Stimulated activated CD4-positive, alpha-beta T cell treated with anti-CD3 and anti-CD28 coated beads, TNF-alpha, amount 100 ng/mL, for 4 hours (primary cell): ENCODE measurements at regions not wholly inside any gene's neighbourhood (a gene's known extent, or its start where the extent isn't known, plus 50 kb on each side); places are given as distances from the start of the nearest gene placed in this dataset.

Experiments used
- DNase-seq, 3 experiments: peaks; one replicate each; pipeline ENCODE4 v3.0.0-alpha.2; 2020; ENCODE audit warnings: low read depth in 3 of 3

DNA sequence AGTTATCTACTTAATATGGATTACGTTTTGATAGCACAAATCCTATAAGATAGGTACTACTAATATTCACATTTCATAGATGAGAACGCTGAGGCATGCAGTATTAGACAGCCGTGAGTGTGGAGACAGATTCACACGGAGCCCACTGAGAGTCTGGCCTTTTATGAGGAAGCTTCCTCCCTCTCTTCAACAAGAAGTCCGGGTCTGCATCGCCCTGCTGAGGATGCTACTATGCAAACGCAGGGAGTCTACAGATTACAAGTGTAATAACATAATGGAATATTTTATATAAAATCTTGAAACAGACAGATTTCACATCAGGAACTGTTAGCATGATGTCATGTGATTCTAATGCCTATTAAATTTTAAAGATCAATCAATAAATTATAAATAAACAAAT is 255.9 kb upstream of the GLI3 start:
- no peak for DNase-seq

DNA sequence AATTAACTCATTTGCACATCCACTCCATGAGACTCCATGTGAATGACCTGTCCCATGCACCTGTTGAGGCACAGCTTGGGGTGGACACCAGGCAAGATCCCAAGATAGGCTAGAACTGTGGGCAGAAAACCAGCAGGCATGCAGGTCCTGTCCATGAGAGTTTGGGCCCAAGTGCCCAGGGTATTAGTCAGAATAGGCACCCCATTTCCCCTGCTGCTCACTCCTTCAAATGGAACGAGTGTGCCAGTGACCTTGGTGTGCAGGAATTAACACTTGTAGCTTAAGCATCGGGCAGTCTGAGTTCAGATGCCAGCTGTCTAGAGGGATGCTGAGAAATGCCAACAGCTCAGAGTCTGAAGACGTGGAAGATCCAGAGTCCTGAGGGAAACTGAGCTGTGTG is 254.1 kb upstream of the GLI3 start:
- DNase-seq = no peak

DNA sequence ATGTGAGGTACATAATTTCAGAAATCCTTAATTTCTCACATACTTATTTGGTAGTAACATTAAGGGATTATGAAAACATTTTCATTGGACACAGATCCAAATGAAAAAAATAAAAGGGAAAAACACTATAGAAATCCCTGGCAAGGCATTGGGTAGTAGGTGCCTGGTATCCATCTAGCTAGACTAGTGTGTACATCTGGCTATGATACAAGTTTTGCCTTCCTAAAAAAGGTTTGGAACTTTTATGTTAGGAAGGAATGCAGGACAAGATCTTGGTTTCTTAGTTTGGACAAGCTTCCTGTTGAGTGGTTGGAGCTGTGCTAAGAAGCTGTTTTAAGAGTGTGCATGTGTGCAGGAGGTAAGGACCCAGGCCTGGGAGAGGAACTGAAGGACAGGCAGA is 252.3 kb upstream of the GLI3 start:
- DNase-seq = no peak

DNA sequence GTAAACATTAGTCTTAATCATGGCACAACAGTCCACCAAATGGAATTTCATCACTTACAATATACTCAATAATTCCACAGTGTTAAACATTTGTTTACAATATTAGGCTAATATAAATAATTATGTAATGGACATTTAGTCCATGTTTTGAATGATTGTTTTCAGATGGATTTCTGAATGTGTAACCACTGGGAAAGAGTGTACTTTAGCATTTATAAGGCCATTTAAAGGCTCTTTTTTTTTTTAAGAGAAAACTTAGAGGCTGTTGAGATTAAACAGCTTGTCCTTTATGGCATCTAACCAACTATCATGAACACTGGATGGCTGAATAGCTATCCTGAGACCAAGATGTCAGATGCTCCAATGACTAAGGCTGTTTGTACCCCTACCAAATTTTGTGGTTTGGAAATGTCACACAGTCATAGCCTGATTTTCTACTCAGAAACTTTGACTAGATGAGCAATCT is 248.3 kb upstream of the GLI3 start:
- DNase-seq = no peak

DNA sequence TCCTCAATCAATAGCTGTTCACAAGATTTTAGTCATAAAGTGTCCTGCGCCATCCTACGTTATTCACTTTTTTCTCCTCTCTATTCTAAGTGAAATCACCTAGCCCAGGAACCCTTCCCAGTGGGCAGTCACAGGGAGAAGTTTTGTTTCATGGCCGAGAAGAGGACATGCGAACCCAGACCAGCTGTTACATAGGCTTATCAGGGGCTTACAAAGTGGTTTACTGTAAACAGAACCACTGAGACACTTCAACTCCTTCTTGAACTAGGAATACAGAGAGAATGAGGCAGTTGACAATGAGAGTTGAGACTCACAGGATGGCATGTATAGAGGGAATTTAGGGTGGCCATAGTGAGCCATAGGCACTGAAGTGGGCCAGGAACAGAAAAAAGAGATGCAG is 246.9 kb upstream of the GLI3 start:
- no peak for DNase-seq

DNA sequence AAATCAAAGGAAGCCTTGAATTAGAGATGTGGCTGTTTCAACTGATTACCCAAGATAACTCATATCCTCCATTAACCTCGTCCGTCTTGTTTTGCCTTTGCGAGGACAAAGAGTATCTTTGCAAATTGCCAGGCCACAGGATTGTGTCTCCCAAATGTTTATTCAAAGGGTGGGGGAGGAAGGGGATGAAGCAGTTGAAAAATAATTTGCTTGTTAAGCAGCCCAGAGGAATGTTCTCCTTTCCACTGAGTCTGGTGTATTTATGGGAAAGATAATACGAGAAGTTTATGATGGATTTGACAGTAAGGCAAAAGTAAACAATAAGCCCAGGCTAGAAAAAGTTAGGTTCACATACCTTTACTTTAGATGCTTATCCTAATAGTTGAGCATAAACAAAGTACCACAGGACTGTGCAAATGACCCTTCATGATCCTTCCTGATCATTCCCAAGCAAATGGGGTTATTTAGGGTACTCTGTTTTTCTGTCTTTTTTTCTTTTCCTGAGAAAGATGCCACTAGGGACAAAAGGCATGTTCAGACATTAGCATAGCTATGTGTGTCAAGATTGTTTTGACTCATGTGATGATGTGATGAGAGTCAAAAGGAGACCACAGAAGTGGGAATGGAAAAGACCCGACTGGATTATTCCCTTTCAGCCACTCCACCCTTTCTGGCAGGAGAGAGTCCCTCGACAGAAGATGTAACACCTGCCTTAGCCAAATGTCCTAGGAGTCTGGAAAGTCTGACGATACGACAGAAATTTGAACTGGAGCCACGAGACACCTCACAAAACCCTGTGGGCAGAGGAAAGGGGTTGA is 243.0 kb upstream of the GLI3 start:
- DNase-seq = no peak

DNA sequence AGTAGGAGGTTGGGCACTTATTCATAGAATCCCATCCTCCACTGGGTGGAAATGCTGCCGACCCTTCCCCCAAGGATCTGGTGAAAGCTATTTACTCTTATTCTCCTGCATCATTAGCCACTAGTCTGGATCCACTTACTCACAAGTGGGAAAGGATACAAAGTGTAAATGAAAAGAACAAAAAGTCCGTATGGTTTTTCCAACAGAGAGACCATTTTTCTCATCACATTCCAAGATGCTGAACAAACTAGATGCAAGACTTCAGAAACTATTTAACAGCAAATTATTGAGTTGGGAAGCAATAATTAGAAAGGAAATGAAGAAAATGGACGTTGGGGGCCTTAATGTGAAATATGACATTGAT is 242.4 kb upstream of the GLI3 start:
- DNase-seq = no peak

DNA sequence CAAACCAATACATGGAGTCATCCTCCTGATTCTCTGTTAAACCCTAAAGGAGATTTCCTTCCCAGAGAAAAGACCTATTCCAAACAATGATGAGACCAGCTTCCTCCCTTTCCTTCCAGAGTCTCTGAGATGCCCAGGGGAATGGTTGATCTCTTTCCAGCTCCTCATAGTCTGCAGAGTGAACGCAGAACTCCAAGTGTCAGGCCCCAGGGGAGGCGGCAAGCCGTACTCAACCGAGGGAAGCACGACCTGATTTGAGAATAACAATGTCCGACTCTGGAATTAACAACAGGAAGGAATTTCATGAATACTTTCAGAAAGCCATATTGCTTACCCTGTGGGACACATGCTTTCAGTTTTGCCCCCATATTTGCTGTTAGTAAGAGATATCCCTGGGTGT is 241.7 kb upstream of the GLI3 start:
- DNase-seq = no peak

DNA sequence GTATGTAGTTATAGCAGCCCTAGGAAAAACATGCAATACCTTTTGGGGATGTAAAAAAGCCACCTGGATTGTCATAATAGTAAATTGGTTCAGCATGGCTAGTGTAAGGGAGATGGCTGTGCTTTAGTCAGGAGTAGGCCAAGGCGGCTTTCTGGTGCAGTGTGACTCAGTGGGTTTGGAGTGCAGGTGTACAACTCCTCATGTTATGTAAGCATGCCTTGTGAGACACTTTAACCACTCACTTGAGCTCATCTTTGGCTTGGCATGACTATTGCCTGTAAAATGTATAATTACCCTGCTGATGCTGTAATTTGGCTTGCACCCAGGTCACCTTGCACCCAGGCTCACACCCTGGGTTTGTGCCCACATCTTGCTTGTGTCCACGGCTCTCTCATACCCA is 239.2 kb upstream of the GLI3 start:
- DNase-seq = no peak

DNA sequence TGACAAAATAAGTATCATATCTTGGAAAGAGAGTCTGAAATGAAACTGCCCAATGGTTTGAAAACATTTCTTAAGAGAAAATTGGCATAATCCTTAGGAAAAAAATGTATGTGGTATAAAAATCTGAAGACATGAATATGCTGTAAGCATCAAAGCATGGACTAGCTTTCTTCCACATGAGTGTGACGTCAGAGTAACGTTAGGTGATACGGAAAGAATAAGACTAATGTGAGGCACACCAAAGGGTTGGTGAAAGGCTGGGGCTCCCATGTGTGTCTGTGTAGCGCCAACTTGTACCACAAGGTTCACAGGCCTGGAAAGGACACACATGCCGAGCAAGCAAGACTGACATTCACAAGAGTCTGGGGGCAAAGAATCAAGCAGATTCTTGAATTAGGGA is 238.1 kb upstream of the GLI3 start:
- no peak for DNase-seq

DNA sequence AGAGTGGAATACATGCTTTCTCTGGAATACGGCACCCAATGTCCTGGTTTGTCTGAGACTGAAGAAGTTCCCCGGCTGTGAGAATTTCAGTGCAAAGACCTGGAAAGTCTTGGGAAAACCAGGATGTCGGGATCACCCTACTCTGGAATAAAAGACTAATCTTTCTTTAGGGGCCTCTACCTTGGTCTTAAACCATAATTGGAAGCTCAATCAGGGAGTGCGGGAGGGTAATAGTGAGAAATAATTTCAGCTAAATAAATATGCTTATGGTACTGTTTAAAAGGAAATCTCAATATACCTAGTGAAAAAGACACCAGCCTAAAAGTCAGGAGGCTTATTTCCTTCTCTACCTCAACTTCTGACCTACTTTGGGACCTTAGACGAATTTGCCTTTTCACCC is 236.1 kb upstream of the GLI3 start:
- no peak for DNase-seq

DNA sequence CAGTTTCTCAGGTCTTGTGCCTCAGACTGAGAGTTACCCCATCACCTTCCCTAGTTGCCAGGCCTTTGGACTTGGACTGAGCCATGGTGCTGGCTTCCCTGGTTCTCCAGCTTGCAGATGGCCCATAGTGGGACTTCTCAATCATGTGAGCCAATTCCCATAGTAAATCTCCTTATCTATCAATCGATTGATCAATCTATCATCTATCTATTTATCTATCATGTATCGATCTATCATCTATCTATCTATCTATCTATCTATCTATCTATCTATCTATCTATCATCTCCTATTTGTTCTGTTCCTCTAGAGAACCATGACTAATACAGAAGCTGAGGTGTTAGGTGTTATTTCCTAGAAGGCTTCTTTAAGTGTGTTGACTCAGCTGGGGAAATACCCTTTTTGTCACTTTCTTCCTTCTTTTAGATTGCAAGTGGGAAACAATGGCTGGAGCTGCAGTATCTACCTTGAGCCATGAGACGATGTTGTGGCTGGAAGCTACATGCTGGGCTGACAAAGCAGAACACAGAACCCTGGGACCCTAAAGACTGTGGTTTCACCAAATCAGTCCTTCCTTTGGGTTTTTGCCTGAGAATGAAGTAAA is 234.7 kb upstream of the GLI3 start:
- DNase-seq = no peak

DNA sequence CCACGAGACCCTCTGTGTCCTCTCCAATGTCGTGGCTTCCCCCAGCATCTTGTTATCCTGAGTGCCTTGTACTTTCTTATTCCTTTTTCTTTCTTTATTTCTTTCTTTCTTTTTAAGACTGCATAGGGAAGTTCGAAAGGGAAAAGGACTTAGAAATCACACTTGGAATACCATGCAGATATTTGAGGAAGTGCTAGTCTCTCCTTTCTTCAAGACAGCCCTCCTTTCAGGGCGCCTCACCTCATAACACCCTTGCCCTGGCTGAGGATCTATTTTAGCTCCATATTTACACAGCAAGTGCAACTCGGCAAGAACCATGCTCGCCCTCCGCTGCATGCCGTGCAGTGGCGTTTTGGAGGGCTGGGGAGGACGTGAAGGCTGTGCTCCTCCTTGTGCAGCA is 232.3 kb upstream of the GLI3 start:
- no peak for DNase-seq

DNA sequence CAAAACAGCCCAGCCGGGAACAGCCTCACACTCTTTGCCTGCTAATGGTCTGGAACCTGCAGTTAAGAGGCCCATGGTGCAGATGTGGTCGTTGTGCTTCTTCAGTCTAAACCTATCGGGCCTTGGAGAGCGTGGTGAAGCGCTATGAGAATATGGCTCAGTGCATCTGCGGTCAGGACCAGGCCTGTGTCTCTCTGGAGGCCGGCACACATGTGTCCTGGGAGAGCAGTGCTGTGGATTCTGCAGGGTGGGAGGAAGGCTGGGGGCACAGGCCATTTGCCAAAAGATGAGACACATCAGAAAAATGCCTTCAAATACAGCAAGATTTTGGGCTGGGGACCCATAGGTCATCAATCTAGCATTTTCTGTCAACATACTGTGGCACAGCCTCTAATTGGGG is 231.5 kb upstream of the GLI3 start:
- DNase-seq = no peak

DNA sequence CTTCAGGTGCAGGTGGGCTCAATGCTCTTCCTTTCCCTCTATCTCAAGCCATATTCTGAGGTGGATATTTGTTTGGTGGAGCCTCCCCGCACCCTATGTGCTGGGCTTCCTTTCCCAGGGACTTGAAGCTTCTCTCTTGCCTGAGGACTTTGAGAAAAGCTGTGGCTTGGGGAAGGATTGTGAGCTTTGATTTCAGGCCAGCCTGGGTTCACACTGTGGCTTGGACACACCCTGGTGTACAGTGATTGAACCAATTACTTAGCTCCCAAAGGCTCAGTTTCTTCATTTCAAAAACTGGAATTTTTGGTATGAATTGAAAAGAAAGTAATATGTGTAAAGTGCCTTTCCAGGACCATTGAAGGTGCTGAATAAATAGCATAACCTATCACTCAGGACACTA is 224.5 kb upstream of the GLI3 start:
- no peak for DNase-seq

DNA sequence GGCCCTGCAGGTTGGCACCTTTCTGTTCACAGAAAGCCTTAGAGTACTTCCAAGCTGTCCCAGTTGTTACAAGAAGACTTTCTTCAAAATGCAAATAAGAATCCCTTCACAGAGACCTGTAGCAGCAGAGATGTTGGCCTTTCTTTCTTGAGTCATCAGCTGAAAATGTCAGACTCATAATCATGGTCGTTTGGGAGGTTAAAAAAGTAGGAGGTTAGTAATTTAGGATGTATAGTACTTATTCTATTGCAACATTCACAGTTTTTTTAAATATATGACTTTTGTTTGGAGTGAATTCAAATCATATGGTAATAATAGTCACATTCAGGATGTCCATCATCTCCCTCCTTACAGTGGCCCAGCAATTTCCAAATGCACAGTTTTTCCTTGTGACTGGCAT is 223.9 kb upstream of the GLI3 start:
- no peak for DNase-seq

DNA sequence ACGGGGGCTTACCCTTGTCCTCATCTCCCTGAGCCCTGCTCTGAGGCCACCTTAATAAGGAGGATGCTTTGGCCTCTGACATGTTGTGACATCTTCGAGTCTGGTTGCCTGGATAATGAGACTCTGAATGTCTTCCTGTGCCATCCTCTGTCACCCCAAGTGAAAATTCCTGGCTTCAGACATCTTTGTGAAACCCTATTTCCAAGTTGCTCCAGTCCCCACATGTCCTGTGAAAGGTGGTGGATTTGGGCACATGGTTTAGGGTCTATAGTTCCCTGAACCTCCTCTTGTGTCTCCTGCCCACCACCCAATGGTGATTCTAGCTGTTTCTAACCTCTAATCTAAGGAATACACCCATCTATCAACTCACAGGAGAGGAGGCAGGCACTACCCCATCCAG is 223.1 kb upstream of the GLI3 start:
- no peak for DNase-seq

DNA sequence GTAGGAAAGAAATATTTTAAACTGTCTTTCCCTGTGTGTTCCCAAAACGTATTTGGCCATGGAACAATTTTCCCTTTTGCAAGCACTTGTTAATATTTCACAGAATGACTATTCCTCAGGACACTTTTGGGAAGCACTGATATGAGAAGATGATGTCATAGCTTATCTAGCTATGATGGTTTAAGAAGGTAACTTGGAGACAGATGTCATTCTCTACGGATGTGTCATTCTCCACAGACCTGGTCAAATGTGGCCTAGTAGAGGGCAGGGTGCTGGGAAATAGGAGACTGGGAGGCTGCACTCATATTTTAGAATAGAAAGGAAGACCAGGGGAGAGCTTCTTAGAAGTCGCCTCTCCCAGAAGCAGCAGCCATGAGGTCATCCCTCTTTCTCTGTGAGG is 220.7 kb upstream of the GLI3 start:
- DNase-seq = no peak

DNA sequence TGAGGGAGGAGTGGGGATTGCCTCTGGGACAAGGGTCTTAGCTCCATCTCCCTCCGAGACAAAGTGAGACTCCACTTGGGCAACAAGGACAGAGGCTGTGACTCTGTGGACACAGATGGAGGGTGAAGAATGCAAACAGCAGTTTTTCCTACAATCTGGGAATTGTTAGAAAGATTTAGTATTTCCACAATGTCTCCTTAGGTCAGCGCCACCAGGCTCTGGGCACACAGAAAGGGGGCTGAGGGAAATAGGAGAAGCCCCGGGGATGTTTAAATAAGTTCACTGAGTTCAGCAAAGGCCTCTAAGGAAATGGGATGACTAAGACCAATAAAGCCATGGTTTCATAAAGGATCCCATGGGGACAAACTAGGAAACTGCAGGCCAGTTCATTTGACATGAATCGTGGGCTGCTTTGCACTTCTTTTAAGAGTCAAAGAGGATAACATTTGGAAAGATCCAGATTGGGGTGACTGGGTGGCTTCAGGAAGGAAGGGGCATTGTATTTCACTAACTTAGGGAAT is 219.8 kb upstream of the GLI3 start:
- no peak for DNase-seq

DNA sequence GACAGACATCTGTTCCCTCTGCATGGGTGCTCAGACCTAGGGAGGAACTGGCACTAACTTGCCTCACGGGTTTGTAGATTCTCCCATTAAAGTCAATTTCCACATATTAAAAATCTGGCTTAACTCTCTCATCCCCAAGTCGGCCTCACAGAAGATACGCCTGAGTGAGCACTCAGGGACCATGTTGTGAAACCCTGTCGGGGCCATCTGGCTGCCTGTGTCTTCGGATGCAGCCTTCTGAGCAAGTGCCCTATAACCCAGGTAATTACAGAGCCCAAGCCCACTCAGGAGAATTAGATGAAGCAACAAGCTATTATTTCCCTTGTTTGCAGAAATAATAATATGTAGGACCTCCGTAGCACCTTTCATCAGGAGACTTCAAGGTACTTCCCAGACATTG is 219.3 kb upstream of the GLI3 start:
- DNase-seq = no peak

DNA sequence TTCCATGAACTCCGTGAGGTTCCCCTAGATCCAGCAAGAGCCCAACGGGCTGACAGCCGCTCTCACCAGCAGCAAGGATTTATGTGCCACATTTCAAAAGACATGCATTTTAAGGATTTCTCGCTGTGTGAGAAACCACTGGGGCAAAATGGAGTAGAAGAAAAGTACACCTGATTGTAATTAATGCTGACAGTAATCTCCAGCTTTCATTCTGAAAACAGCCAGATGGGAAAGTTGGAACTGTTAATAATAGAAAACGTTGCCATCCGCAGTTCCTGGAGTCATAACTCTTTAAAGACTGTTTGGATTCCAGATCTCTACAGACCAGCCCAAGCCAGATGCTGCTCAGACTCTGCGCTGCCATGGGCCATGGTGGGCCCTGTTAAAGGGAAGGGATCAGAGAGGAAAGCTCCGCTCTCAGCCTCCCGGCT is 216.9 kb upstream of the GLI3 start:
- DNase-seq = no peak

DNA sequence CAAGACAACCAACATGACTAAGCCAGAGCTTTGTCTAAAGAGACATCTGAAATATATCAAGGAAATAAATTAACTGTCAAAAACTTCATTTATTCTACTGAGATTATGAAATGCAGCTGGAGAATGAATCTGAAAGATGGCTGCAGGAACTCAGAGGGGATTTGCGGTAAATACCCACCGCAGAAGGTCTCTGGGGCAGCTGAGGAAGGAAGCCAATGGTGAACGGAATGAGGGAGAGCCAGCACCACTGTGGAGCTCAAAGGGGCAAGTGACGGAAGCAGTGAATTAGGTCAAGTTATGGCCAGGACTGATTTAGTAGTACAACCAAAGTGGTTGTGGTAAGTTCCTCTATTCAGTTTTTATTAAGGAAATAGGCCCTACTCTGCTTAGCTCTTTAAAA is 215.3 kb upstream of the GLI3 start:
- no peak for DNase-seq

DNA sequence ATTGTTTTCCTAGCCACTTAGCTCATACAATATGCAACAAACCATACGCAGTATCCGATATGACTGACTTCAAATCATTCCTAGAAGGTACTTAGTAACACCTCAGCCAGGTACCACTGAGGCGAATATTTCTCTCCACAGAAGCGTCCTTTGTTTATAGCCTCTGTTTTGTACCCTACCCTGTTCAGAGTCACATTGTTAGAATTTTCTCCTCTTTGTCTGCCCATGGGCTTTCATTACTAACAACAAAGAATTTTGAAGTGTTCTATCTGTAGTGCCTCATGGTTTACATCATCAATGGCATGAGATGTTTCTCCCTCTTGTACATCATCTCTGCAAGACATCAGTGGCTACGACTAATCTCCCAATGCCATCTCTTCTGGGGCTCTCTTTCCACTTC is 212.4 kb upstream of the GLI3 start:
- DNase-seq = no peak

DNA sequence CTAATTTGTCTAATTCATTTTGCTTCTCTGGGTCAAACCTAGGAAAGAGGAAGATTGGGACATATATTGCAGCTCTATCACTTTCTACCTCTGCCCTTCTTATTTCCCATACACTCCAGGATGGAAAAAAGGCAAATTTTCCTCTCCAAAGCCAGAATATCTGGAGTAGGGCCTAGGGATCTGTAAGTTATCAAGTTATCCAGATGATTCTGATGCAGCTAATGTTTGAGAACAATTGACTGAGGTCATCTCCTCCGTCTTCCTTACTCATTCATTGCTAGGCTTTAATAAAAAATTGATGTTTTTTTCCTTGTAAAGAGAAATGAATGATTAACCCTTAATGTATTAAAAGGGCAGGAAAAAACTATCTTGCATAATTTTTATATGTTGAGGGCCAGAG is 211.9 kb upstream of the GLI3 start:
- no peak for DNase-seq
